Ishikawa (cell line): ENCODE measurements at regions not wholly inside any gene's neighbourhood (a gene's known extent, or its start where the extent isn't known, plus 50 kb on each side); places are given as distances from the start of the nearest gene placed in this dataset.

ENCODE experiments used
- EP300 ChIP-seq: IDR thresholded peaks from 2 replicates; pipeline ENCODE4 v1.6.1; 2012; ENCODE audit warnings: borderline replicate concordance
- TAF1 ChIP-seq: IDR thresholded peaks from 2 replicates; pipeline ENCODE4 v1.6.1; 2012; ENCODE audit warnings: low read depth, mild to moderate bottlenecking
- ZBTB7A ChIP-seq: IDR thresholded peaks from 2 replicates; pipeline ENCODE4 v1.6.1; 2012; ENCODE audit warnings: low read depth
- TF ChIP-seq, protein P1 (sequence below): IDR thresholded peaks from 2 replicates; pipeline ENCODE4 v1.6.1; 2012
- TF ChIP-seq, protein P2 (sequence below): IDR thresholded peaks from 2 replicates; pipeline ENCODE4 v1.6.1; 2012

- TF ChIP-seq EP300 (no peak), TAF1 (no peak), ZBTB7A (no peak)
- TF ChIP-seq, protein P1, sequence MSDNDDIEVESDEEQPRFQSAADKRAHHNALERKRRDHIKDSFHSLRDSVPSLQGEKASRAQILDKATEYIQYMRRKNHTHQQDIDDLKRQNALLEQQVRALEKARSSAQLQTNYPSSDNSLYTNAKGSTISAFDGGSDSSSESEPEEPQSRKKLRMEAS = no peak
- TF ChIP-seq, protein P2, sequence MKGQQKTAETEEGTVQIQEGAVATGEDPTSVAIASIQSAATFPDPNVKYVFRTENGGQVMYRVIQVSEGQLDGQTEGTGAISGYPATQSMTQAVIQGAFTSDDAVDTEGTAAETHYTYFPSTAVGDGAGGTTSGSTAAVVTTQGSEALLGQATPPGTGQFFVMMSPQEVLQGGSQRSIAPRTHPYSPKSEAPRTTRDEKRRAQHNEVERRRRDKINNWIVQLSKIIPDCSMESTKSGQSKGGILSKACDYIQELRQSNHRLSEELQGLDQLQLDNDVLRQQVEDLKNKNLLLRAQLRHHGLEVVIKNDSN = no peak
These were observed 519.4 kb downstream of the GLRX3 start for GRCh38 chr10:130655313-130656186.
